ENCODE measurements at regions not wholly inside any gene's neighbourhood (a gene's known extent, or its start where the extent isn't known, plus 50 kb on each side); places are given as distances from the start of the nearest gene placed in this dataset.
"Not testable (repeated sequence)": the region's sequence is repeated elsewhere in the genome, so short reads cannot be mapped to it uniquely, and the experiment has no call there.

DNA sequence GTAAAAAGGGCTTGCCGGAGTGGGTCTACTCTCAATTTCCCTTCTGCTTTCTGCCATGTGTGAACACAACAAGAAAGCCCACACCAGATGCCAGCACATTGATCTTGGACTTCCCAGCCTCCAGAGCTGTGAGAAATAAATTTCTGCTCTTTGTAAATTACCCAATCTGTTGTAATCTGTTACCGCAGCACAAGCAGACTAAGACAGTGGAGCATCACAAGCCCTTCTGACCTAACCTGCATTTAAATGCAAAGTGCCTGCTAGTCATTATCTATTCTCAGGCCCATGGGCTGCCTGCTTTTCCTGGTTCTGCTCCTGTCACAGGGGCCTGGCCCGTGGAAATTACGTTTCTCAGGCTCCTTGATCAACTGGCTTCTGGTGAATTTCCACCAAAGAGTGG is 199.3 kb upstream of the AUTS2 start:
- no peak for DNase-seq

DNA sequence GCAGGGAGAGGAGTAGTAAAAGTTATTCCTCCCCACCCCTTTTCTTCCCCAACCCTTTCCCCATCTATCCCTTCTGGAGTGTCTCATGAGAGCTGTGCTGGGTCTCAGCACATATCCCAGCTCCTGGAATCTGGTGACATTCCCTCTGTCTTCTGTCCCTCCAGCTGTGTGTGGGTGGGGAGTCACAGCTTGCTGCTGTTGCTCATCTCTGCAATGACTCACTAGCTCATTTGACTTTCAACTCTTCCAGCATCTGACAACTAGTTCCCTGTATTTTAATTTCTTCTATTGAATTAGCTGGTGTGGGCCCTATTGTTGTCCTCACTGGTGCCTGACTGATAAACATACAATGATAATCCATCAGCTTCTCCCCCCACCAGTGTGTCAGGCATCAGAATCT is 198.9 kb upstream of the AUTS2 start:
- no peak for DNase-seq

DNA sequence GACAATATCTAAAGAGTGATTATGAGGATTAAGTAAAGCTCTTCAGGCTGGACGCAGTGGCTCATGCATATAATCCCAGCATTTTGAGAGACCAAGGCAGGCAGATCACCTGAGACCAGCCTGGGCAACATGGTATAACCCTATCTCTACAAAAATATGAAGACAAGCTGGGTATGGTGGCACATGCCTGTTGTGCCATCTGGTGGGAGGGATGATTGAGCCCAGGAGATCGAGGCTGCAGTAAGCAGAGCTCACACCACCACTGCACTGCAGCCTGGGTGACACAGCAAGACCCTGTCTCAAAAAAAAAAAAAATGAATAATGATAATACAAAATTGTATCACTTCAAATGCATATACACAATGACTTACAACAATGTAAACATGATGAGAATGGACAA is 195.6 kb upstream of the AUTS2 start:
- DNase-seq: no peak

DNA sequence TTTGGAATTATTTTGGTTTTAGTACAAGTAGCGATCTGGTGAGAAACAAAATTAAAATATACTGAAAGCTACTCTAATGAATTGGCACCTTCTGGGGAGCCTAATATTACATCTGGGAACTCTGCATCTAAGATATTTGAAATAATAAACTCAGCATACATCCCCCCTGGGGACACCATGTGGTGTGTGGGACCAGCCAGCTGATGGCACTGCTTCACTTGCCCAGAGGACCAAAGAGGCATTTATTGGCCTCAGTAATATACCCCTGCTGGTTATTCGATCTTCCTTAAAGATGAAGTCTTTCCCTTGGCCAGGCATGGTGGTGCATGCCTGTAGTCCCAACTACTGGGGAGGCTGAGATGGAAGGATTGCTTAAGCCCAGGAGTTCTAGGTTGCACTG is 195.1 kb upstream of the AUTS2 start:
- DNase-seq: no peak

DNA sequence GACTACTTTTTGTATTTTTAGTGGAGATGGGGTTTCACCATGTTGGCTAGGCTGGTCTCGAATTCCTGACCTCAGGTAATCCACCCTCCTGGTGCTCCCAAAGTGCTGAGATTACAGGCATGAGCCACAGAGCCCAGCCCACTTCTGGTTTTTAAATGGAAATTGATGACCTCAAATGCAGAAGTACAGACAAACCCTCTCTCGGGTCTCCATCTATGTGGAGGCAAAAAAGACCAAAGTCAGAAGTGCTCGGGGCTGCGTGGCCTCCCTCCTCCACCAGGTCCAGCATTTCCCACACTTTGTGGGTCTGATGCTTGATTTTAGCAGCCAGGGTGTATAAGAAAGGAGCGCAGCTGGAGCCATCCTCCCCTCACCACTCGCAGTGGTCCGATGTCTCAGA is 187.3 kb upstream of the AUTS2 start:
- no peak for DNase-seq

DNA sequence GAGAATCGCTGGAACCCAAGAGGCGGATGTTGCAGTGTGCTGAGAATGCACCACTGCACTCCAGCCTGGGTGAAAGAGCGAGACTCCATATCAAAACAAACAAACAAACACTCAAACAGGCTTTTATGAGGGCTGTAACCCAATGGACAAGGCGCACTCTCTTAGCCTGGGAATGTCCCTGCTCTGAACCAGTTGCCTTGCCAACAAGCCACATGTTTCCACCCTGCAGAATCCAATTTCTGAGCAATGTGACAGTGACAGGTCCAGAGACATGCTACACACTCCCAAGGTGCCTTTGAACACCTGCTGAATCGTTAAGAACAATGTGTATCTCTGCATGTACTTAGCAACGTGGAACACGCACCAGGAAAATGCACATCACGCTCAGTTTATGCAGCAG is 186.8 kb upstream of the AUTS2 start:
- no peak for DNase-seq

DNA sequence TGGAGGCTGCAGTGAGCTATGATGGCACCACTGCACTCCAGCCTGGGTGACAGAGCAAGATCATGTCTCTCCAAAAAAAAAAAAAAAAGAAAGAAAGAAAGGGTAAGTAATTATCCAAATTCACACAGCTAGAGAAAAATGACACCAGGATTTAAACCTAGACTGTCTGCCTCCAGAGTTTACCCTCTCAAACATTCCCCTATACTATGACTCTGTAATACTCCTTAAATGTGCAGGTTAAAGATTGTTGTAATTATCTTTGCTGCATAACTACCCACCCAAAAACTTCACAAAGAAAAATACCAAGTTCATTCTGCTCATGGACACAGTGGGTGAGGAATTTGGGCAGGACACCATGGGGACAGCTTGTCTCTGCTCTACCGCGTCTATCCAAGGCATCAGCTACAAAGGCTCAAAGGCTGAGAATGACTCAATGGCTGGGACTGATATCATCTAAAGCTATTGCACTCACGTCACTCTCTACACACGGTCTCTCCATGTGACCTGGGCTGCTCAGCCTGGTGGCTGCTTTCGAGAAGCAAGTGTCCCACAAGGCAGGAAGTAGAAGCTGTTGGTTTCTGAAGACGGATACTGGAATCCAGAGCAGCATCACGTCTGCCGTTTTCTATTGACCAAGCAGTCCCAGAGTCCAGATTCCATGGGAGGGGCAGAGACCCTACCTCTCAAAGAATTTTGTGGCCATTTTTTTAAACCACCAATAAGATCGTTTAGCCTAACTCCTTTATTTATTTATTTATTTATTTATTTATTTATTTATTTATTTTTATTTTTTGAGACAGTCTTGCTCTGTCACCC is 185.7 kb upstream of the AUTS2 start:
- no peak for DNase-seq

DNA sequence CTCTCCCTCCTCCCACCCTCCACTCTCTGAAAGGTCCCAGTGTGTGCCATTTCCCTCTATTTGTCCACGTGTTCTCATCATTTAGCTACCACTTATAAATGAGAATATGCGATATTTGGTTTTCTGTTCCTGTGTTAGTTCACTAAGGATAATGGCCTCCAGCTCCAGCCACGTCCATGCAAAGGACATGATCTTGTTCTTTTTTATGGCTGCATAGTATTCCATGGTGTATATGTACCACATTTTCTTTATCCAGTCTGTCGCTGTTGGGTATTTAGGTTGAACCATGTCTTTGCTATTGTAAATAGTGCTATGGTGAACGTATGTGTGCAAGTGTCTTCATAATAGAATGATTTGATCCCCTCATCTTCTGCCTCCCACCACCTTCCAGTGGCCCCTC is 183.7 kb upstream of the AUTS2 start:
- DNase-seq: no peak

DNA sequence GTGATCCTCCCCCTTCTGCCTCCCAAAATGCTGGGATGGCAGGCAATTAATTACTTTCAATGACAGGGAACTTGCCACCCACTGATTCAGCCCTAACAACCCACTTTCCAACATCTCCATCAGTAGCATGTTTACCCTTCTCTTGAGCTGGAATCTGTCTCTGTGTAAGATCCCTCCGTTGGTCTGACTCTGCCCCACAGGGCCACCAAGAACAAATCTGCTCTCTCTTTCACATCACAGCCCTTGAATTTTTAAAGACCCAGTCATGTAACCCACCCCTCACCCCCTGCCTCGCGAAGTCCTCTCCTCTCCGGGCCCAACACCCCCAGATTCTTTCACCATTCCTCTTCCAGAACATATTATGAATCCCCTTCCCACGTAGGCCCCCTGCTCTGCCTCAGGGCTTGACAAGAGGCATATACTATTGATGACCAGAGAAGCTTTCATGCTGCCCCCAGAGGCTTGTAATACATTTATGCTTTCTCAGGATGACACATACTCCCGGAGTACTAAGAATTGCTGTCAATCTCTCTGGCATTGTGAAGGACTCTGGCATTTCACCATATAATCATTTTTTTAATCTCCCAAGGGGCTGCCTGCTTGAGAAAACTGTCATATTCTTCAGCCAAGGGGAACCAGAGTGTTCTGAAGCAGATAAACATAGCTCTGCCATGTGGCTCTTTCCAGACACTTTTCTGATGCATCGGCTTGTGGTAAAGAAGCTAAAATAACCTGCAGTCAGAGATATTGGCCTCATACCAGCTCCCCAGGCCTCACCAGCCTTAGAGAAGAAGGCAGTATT is 179.2 kb upstream of the AUTS2 start:
- DNase-seq: no peak

DNA sequence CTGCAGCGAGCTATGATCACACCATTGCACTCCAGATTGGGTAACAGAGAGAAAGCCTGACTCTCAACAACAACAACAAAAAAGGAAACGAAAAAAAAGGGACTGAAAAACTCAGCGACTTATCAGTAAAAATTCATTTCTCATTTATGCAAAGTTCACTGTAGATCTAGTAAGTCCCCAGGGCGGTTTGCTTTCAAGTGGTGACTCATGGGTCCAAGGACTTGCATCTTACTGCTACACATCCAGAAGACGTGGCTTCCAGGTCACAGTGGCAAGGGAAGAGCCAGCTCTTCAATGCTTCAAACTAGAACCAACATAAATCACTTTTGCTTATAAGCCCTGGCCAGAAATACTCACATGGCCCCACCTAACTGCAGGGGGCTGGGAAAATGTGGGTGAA is 178.3 kb upstream of the AUTS2 start:
- DNase-seq: no peak

DNA sequence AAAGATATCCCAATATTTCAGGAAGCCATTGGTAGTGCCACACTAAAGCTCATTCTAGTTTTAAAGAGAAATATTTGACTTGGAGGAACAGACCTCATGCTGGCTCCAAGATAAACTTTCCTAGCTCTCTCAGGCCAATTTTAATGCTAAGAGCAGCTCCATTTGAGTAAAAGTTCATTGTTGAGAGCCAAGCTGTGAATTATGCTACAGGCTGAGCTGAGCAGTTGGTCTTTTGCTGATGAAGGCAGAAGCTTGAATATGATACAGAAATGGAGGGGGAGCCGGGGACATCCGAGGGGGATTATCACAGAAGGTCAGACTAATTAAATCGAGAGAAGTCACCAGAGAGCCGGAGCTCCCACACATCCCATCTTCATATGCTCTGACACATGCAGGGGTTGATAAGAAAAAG is 175.7 kb upstream of the AUTS2 start:
- no peak for DNase-seq

DNA sequence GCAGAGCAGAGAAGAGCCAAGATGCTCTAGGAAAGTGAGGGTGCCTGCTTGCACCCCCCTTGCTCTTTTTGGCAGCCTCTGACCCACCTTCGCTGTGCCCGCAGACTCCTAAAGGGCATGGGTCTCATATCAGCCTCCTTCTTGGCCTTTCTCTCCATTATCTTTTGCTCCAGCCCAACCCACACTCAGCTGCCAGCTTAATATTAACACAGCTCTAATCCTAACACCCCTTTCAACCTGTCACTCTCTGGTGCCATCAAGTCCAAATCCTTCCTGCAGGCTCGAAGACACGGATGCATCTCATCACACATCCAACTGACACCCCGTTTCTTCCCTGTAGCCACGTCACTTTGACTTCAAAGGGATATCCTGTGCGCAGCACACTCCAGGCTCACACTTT is 171.6 kb upstream of the AUTS2 start:
- no peak for DNase-seq

DNA sequence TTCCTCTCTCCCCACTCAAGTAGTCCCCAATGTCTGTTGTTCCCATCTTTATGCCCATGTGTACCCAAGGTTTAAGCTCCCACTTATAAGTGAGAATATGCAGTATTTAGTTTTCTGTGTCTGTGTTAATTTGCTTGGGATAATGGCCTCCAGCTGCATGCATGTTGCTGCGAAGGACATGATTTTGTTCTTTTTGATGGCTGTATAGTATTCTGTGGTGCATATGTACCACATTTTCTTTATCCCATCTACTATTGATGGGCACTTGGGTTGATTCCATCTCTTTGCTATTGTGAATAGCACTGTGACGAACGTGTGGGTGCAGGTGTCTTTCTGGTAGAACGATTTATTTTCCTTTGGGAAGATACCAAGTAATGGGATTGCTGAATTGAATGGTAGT is 170.2 kb upstream of the AUTS2 start:
- DNase-seq: no peak

DNA sequence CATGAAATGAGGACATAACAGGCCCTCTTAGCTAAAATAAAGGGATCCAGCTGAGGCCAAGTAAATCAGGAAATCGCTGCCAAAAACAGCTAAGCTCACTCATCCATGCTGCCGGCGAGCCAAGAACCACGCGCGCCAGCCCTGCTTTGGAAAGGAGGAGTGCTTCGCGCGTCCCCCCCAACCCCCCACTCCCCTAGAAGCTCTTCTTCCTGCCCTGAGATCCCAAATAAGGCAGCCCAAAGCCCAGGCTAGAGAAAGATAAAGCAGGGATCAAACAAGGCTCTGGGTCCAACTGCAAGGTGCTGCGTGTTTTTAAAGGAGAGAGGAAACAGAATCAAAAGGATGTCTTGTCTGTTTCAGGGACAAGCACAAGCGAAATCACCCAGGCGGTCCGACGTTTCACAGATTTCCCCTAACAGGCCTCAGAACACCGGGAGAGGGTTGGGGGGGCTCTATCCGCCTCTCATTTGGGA is 168.3 kb upstream of the AUTS2 start:
- no peak for DNase-seq

DNA sequence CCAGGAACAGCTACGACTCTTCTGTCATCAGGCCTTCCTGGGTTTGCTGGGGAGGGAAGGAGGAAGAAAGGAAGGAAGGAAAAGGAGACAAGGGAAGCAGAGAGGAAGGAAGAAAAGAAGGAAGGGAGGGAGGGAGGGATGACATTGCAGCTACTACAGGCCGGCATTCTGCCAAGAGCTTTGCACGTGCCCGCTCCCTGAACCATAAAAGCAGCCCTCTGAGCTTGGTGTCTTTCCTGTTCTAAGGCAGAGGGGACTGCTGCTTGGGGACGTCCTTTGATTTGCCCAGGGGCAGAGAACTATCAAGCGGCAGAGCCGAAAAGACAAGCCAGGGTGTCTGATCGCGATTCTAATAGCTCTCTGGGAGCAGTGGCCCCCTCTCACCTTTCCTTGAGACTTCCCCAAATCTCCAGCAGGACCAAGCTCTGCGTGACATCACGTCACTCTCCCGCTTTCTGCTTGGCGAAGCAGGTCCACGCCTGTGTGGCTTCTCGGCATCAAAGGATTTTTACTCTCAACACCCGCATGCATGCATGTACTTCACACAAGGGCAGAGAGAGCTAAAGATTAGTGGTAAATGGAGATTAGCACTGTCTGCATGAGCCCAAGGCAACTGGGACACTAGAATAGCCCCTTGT is 167.8 kb upstream of the AUTS2 start:
- DNase-seq: no peak

DNA sequence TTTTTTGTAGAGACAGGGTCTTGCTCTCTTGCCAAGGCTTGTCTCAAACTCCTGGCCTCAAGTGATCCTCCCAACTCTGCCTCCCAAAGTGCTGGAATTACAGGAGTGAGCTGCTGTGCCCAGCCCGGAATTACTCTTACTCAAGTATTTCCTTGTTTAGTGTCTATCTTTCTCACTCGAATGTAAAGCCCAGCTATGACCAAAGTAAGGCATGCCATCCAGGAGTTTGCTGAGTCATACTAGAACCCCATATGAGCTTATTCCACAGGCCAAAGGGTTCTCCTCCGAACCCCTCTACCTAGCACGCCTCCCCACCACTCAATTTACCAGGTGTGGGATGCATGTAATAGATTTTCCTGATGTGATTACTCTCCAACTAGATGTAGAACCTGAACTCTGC is 166.6 kb upstream of the AUTS2 start:
- DNase-seq: no peak

DNA sequence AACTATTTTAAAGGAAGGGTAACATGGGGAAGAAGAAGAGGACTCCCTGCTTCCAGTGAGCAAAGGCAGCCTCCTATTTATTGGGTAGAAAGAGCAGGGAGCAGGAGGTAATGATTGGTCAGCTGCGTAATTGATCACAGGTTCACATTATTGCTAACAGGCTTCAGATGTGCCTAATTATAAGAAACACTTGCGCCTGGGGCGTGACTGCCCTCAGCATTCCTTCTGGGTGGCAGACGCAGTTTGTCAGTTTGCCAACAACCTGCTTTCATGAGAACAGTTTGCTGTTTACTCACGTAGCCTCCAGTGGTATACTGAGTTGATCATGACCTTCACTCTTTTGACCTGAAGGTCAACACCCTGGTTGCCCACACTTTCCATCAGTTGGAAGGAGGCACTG is 166.0 kb upstream of the AUTS2 start:
- not testable (repeated sequence) for DNase-seq

DNA sequence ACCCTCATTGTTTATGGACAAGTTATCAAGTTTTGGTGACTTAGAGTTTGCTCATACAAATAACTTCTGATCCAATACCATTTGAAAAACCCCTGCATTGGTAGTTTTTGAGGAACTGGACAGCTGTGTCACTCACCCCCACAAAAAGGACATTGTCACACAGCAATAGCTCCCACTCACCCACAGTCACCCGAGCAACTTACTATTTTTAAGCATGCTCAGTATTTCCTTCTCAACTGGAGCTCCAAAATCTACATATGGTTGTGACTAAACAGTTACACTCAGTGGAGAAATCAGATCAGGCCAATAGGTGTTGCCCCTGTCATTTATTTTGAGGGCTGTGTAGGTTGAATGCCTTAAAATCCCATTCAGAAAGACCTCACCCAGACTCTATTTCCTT is 165.2 kb upstream of the AUTS2 start:
- DNase-seq: no peak

DNA sequence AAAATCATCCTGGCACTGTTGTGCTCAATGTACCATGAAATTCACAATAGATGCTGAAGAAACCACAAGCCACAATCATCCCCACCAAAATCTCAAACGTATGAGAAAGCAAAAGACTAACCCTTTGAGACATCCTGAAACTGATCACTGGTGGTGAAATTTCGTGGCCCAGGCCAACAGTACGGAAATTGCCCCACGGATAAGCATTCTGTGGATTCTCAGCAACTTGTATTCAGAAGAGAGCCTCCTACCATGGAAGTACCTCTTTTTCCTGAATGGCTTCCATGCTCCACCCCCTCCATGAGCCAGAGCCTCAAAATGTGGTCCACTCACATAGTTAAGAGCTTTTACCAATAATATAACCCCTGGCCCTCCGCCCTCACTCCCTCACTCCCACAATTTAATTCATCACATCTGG is 163.9 kb upstream of the AUTS2 start:
- no peak for DNase-seq

DNA sequence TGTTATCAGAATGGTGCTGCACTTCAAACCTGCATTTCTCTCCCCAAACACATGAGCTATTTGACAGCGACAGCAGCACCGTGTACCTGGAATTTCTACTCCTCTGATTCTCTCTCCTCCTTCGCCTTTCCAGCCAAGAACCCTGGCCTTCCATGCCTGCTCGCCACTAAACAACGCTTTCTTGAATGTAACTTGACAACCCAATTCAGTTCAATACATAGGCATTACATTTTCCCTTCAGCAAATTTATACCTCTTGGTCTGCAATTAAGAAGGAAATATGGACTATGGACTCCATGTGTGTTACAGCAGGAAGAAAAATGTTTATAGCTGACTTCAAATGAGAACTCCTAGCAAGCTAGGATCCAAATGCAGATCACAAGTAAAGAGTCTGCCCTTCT is 162.6 kb upstream of the AUTS2 start:
- no peak for DNase-seq

DNA sequence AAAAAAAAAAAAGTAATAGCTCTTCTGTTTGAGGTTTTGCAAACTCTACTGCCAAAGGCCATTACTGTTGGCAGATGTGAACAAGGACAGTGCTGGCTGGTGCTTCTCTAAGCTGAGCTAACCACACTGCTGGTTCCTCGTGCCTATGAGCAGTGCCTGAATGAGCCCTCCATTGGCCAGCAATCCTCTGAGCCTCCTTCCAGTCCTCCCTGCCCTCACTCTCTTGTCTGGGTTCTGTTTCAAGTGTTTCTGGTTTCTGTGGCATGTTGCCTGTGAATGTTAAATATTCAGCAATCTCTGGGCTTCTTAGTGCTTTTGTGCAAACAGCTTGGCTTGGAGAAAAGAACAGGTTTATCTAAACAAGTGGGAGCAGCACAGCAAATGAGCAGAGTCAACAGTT is 161.3 kb upstream of the AUTS2 start:
- DNase-seq: no peak

DNA sequence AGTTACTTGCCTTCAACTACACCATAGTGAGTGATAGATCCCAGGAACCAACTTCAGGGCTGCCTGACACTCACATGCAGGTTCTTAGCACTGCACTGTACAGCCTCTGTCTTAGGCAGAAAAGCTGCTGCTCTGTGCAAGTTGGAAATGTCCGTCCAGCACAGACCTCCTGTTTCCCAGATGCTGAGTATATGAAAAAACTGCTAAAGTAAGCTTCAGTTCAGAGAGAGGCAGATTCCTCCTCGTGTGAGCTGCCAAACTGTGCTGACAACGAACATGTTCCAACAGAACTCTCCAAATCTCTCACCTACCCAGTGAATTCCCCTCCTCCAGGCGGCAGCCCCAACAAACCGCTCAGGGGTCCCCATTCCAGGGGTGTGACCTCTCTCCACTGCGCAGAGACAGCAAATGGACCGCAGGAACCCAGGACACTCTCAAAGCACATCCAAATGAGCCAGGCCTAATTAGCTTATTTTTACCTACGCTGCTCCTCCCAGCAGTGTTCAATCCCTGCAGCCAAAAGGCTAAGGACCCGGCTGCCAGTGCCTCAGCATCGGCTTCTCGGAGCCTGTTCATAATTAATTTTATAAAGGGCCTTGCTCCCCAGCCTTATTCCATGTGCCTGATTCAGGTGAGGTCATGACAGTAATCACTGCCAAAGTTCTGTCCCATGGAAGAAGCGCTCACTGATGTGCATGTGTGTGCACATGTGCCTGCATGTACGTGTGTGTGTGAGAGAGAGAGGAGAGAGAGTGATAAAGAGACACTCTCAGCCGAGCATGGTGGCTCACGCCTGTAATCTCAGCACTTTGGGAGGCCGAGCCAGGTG is 159.5 kb upstream of the AUTS2 start:
- no peak for DNase-seq
